Endothelial cell of umbilical vein (primary cell): ENCODE measurements at regions not wholly inside any gene's neighbourhood (a gene's known extent, or its start where the extent isn't known, plus 50 kb on each side); places are given as distances from the start of the nearest gene placed in this dataset.

Experiments used
- BruUV-seq: library from RNA; stranded (reverse); fragments of 400-500 nt; replicated peaks from 2 replicates; lab custom pipeline; 2021; lab: Mats Ljungman, UMichigan
- CTCF ChIA-PET: fragments of 300-600, 350-600 bp; sonication (Branson Sonifier 250); formaldehyde crosslinking; loops from one replicate; lab custom pipeline; 2021; ENCODE audit warnings: antibody characterized with exemption, inconsistent platforms; lab: Charles Lee
- POLR2A ChIA-PET: fragments of 300-600, 350-600 bp; sonication (Branson Sonifier 250); formaldehyde crosslinking; loops from one replicate; lab custom pipeline; 2021; ENCODE audit warnings: antibody characterized with exemption, inconsistent platforms; lab: Charles Lee
- DNase-seq: peaks from one replicate; pipeline ENCODE4 v3.0.0-alpha.2; 2011; ENCODE audit warnings: low read depth, low spot score
- FAIRE-seq: peaks from 2 replicates; lab custom pipeline; 2011; peaks lifted over from hg19 to GRCh38; lab: Jason Lieb, UNC
- H2AFZ ChIP-seq: 2 replicates; pipeline ENCODE4 v1.6.0; 2012; ENCODE audit warnings: low read depth, low read length, control low read depth, inconsistent platforms
- H3K27ac ChIP-seq: 2 replicates; pipeline ENCODE4 v1.5.1; 2011; ENCODE audit warnings: low read depth, mild to moderate bottlenecking, control low read depth, low read length, moderate library complexity; ENCODE audit not compliant: insufficient read depth
- H3K27me3 ChIP-seq, 2 experiments: 2 replicates each; pipeline versions ENCODE4 v1.6.0 to v1.6.1; 2011; ENCODE audit warnings: low read length in 2 of 2, mixed read lengths in 1 of 2; ENCODE audit not compliant: control insufficient read depth in 2 of 2, insufficient read depth in 2 of 2
- H3K36me3 ChIP-seq, 2 experiments: 2 replicates in 1 of 2; 3 replicates in 1 of 2; pipeline ENCODE4 v1.5.1; 2011; ENCODE audit warnings: low read length in 2 of 2, mild to moderate bottlenecking in 1 of 2, moderate library complexity in 1 of 2; ENCODE audit not compliant: control insufficient read depth in 2 of 2, insufficient read depth in 2 of 2; ENCODE audit errors: extremely low read depth in 1 of 2
- H3K4me1 ChIP-seq: 3 replicates; pipeline ENCODE4 v1.5.1; 2011; ENCODE audit warnings: mild to moderate bottlenecking, low read length; ENCODE audit not compliant: control insufficient read depth, insufficient read depth; ENCODE audit errors: extremely low read depth
- H3K4me2 ChIP-seq: 2 replicates; pipeline ENCODE4 v1.6.1; 2011; ENCODE audit warnings: low read length, control low read depth, mixed read lengths; ENCODE audit not compliant: insufficient read depth
- H3K4me3 ChIP-seq, 3 experiments: fragments of 200-600 bp in 1 of 3; sonication (generic), shearing (Covaris generic) in 1 of 3; replicated peaks in 1 of 3; 2 replicates each; pipeline ENCODE4 v1.5.1; 2011 to 2016; ENCODE audit warnings: control low read depth in 3 of 3, low read length in 3 of 3, mild to moderate bottlenecking in 2 of 3, inconsistent platforms in 1 of 3, low read depth in 1 of 3, moderate library complexity in 1 of 3; ENCODE audit not compliant: insufficient read depth in 1 of 3
- H3K79me2 ChIP-seq: 2 replicates; pipeline ENCODE4 v1.6.0; 2012; ENCODE audit warnings: low read length, inconsistent platforms; ENCODE audit not compliant: control insufficient read depth, insufficient read depth
- H3K9ac ChIP-seq: replicated peaks from 2 replicates; pipeline ENCODE3; 2011; ENCODE audit warnings: low read length, control low read depth; ENCODE audit not compliant: insufficient read depth; ENCODE audit errors: extremely low read depth
- H3K9me1 ChIP-seq: replicated peaks from 3 replicates; pipeline ENCODE4 v1.6.0; 2011; ENCODE audit warnings: mild to moderate bottlenecking, low read length; ENCODE audit not compliant: control insufficient read depth, insufficient read depth; ENCODE audit errors: extremely low read depth
- H3K9me3 ChIP-seq: replicated peaks from 2 replicates; pipeline ENCODE4 v1.5.1; 2012; ENCODE audit warnings: low read length, inconsistent platforms; ENCODE audit not compliant: control insufficient read depth, insufficient read depth
- H4K20me1 ChIP-seq: replicated peaks from 2 replicates; pipeline ENCODE3; 2011; ENCODE audit warnings: mild to moderate bottlenecking, low read length; ENCODE audit not compliant: control insufficient read depth, insufficient read depth; ENCODE audit errors: extremely low read depth
- CTCF ChIP-seq, 2 donors: IDR thresholded peaks; 1 replicate in 1 of 2; 2 replicates in 1 of 2; pipeline ENCODE4 v1.5.1; 2011; ENCODE audit warnings: low read length in 2 of 2, mild to moderate bottlenecking in 2 of 2, moderate library complexity in 2 of 2, control low read depth in 1 of 2, inconsistent platforms in 1 of 2, low read depth in 1 of 2; ENCODE audit not compliant: insufficient read depth in 1 of 2; ENCODE audit errors: extremely low read depth in 1 of 2
- FOS ChIP-seq: IDR thresholded peaks from 2 replicates; pipeline ENCODE4 v1.6.1; 2011; ENCODE audit warnings: mild to moderate bottlenecking, low read length, moderate library complexity, borderline replicate concordance; ENCODE audit not compliant: insufficient read depth
- GATA2 ChIP-seq: IDR thresholded peaks from 2 replicates; pipeline ENCODE4 v1.7.0; 2011; ENCODE audit warnings: low read depth, mild to moderate bottlenecking, moderate library complexity, mixed read lengths, low read length; ENCODE audit not compliant: insufficient read length, insufficient read depth
- JUN ChIP-seq: IDR thresholded peaks from 2 replicates; pipeline ENCODE4 v1.6.1; 2011; ENCODE audit warnings: borderline replicate concordance, low read depth; ENCODE audit not compliant: insufficient read length, insufficient read depth
- MYC ChIP-seq: IDR thresholded peaks from one replicate; pipeline ENCODE4 v1.6.1; 2011; ENCODE audit warnings: mild to moderate bottlenecking, low read depth, low read length
- POLR2AphosphoS5 ChIP-seq: IDR thresholded peaks from 2 replicates; pipeline ENCODE4 v1.6.1; 2012; ENCODE audit warnings: low read depth, mild to moderate bottlenecking, control low read depth, low read length, moderate library complexity; ENCODE audit not compliant: insufficient read depth
- dilution Hi-C: fragments of 300-500 bp; cut with MboI; formaldehyde crosslinking; loops from one replicate; pipeline ENCODE4 v1.15.0; 2019; ENCODE audit warnings: low sequenced_read_pairs; ENCODE audit not compliant: extremely low pct_ligation_motif_present
- intact Hi-C: fragments of 100-400 bp; cut with micrococcal nuclease; formaldehyde crosslinking; loops from one replicate; pipeline ENCODE4 v1.10.0; 2022

GRCh38 chr10:130335336-130335735, 199.1 kb downstream of the GLRX3 start:
- intact Hi-C loops = no loop called here
- no peaks in the 10 kb centered on the region for H3K27me3 ChIP-seq
- H4K20me1 ChIP-seq = no peaks in the 10 kb centered on the region
- no peak overlapping the region for H3K4me3 ChIP-seq
- no peak overlapping the region for H3K27ac ChIP-seq
- DNase-seq (no peak), FAIRE-seq (no peak)
- H3K36me3 ChIP-seq = no peaks in the 10 kb centered on the region
- H3K79me2 ChIP-seq = no peaks in the 10 kb centered on the region
- no peak overlapping the region for H3K9ac ChIP-seq
- no peak overlapping the region for H2AFZ ChIP-seq
- dilution Hi-C loops = no loop called here
- H3K4me1 ChIP-seq = no peaks in the 10 kb centered on the region
- no peak overlapping the region for H3K4me2 ChIP-seq
- H3K9me3 ChIP-seq = no peaks in the 10 kb centered on the region
- no TSS peak for BruUV-seq
- H3K9me1 ChIP-seq = no peaks in the 10 kb centered on the region
- CTCF ChIA-PET = no interaction called here
- POLR2A ChIA-PET = no interaction called here
- no peak for TF ChIP-seq FOS
- no peak for TF ChIP-seq GATA2
- no peak for TF ChIP-seq MYC
- TF ChIP-seq JUN = no peak
- no peak for TF ChIP-seq POLR2AphosphoS5

GRCh38 chr10:130336617-130337304, 200.6 kb downstream of the GLRX3 start:
- H3K4me2 ChIP-seq = no peak overlapping the region
- DNase-seq (no peak), FAIRE-seq (no peak)
- H3K9me1 ChIP-seq = no peaks in the 10 kb centered on the region
- peaks cover 2% of the 10 kb centered on the region for H3K9me3 ChIP-seq
- dilution Hi-C loops (no loop called here), intact Hi-C loops (no loop called here)
- ChIA-PET POLR2A (no interaction called here), CTCF (no interaction called here)
- no peaks in the 10 kb centered on the region for H3K79me2 ChIP-seq
- H3K4me1 ChIP-seq = no peaks in the 10 kb centered on the region
- BruUV-seq = no TSS peak
- no peaks in the 10 kb centered on the region for H3K27me3 ChIP-seq
- no peak overlapping the region for H3K9ac ChIP-seq
- no peaks in the 10 kb centered on the region for H4K20me1 ChIP-seq
- no peaks in the 10 kb centered on the region for H3K36me3 ChIP-seq
- no peak overlapping the region for H2AFZ ChIP-seq
- no peak overlapping the region for H3K4me3 ChIP-seq
- no peak for TF ChIP-seq CTCF (IDR thresholded peaks at IDR 0.05; ENCODE audit: extremely low read depth in 1 of 2, insufficient read depth in 1 of 2, low read depth in 1 of 2, low read length in 2 of 2)
- TF ChIP-seq FOS = no peak
- no peak overlapping the region for H3K27ac ChIP-seq
